Fibroblast of lung (primary cell): ENCODE measurements at regions not wholly inside any gene's neighbourhood (a gene's known extent, or its start where the extent isn't known, plus 50 kb on each side); places are given as distances from the start of the nearest gene placed in this dataset.

Experiments
- EZH2 ChIP-seq: IDR thresholded peaks from 2 replicates; pipeline ENCODE4 v1.5.1; 2012; ENCODE audit warnings: low read length, control low read depth, mild to moderate bottlenecking; ENCODE audit errors: missing control alignments
- TF ChIP-seq, protein P1 (sequence below), 2 donors: IDR thresholded peaks in 1 of 2; conservative IDR thresholded peaks in 1 of 2; 1 replicate in 1 of 2; 2 replicates in 1 of 2; pipeline ENCODE4 v1.5.1; 2011 to 2012; ENCODE audit warnings: low read length in 2 of 2, control low read depth in 1 of 2, inconsistent platforms in 1 of 2, low read depth in 1 of 2, mild to moderate bottlenecking in 1 of 2

DNA sequence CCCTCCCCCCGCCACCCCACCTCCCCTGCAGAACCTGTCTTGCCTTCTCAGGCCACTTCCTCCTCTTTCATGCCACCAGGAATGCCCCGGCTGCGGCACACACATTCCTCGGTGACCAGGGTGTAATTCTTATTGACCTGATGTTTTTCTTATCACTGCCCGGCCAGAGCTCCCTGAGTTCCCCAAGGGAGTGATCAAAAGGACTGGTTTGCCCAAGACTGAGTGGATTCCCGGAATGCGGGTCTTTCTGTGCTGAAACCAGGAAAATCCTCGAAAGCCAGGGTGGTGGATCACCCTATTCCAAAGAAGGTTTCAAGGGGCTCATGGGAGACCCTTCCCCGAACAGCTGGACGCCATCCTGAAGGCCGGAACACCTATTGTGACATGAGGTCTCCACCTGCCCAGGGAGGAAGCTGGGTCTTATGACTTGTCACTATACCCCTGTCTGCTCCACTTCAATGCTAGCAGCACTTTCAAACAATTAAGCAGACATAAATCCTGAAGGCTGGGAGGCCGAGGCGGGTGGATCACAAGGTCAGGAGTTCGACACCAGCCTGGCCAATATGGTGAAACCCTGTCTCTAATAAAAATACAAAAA lies 53.0 kb upstream of the RPL38 start:
- no peak for TF ChIP-seq EZH2
- TF ChIP-seq, protein P1, sequence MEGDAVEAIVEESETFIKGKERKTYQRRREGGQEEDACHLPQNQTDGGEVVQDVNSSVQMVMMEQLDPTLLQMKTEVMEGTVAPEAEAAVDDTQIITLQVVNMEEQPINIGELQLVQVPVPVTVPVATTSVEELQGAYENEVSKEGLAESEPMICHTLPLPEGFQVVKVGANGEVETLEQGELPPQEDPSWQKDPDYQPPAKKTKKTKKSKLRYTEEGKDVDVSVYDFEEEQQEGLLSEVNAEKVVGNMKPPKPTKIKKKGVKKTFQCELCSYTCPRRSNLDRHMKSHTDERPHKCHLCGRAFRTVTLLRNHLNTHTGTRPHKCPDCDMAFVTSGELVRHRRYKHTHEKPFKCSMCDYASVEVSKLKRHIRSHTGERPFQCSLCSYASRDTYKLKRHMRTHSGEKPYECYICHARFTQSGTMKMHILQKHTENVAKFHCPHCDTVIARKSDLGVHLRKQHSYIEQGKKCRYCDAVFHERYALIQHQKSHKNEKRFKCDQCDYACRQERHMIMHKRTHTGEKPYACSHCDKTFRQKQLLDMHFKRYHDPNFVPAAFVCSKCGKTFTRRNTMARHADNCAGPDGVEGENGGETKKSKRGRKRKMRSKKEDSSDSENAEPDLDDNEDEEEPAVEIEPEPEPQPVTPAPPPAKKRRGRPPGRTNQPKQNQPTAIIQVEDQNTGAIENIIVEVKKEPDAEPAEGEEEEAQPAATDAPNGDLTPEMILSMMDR (conservative IDR thresholded peaks at IDR 0.05 in 1 of 2, IDR thresholded peaks at IDR 0.05 in 1 of 2; ENCODE audit: low read depth in 1 of 2, low read length in 2 of 2): no peak
